CD4-positive, CD25-positive, alpha-beta regulatory T cell (primary cell): ENCODE measurements at regions not wholly inside any gene's neighbourhood (a gene's known extent, or its start where the extent isn't known, plus 50 kb on each side); places are given as distances from the start of the nearest gene placed in this dataset.

Experiments used
- ATAC-seq, 2 donors: fragments of 150-1000 bp; cut with Tn5 transposase; one replicate each; pipeline ENCODE4 v1.10.0; 2021; ENCODE audit warnings: low read depth in 2 of 2, moderate number of reproducible peaks in 2 of 2, moderate library complexity in 1 of 2
- DNase-seq, 3 donors: peaks; one replicate each; pipeline versions ENCODE4 v3.0.0 to v3.0.0-alpha.2; 2012 to 2022; ENCODE audit warnings: mixed read lengths in 1 of 3
- H3K27ac ChIP-seq: one replicate; pipeline ENCODE4 v1.7.0; 2013; ENCODE audit warnings: mild to moderate bottlenecking, low read length; ENCODE audit not compliant: insufficient read depth, poor library complexity, severe bottlenecking
- H3K27me3 ChIP-seq: one replicate; pipeline ENCODE4 v1.7.0; 2013; ENCODE audit warnings: low read length; ENCODE audit not compliant: control insufficient read depth, insufficient read depth
- H3K36me3 ChIP-seq: one replicate; pipeline ENCODE4 v1.7.0; 2013; ENCODE audit warnings: mild to moderate bottlenecking, low read length, moderate library complexity; ENCODE audit not compliant: control insufficient read depth, insufficient read depth
- H3K4me1 ChIP-seq: 2 replicates; pipeline ENCODE4 v1.7.0; 2013; ENCODE audit warnings: mild to moderate bottlenecking, low read length; ENCODE audit not compliant: insufficient read depth, control insufficient read depth, poor library complexity, severe bottlenecking
- H3K4me3 ChIP-seq: one replicate; pipeline ENCODE4 v1.7.0; 2013; ENCODE audit warnings: low read depth, mild to moderate bottlenecking, low read length, moderate library complexity
- H3K9me3 ChIP-seq, 2 experiments: 1 replicate in 1 of 2; 2 replicates in 1 of 2; pipeline ENCODE4 v1.7.0; 2013; ENCODE audit warnings: low read length in 2 of 2, mild to moderate bottlenecking in 1 of 2, moderate library complexity in 1 of 2; ENCODE audit not compliant: control insufficient read depth in 2 of 2
- H3K27ac Mint-ChIP-seq, 3 donors: one replicate each; pipeline ENCODE4 v1.8.0; 2020 to 2022; ENCODE audit warnings: mild to moderate bottlenecking in 3 of 3, mixed read lengths in 3 of 3, moderate library complexity in 2 of 3
- H3K27me3 Mint-ChIP-seq: one replicate; pipeline ENCODE4 v1.8.0; 2022; ENCODE audit warnings: mild to moderate bottlenecking, mixed read lengths
- H3K36me3 Mint-ChIP-seq: one replicate; pipeline ENCODE4 v1.8.0; 2020; ENCODE audit warnings: mixed read lengths
- H3K4me1 Mint-ChIP-seq, 4 donors: one replicate each; pipeline ENCODE4 v1.8.0; 2020 to 2022; ENCODE audit warnings: mixed read lengths in 4 of 4, mild to moderate bottlenecking in 1 of 4
- H3K4me3 Mint-ChIP-seq, 4 donors: one replicate each; pipeline ENCODE4 v1.8.0; 2020 to 2022; ENCODE audit warnings: mild to moderate bottlenecking in 4 of 4, mixed read lengths in 4 of 4, moderate library complexity in 3 of 4
- H3K9me3 Mint-ChIP-seq, 7 donors: one replicate each; pipeline ENCODE4 v1.8.0; 2020 to 2022; ENCODE audit warnings: mixed read lengths in 7 of 7, mild to moderate bottlenecking in 3 of 7, moderate library complexity in 2 of 7

- peaks cover 8% of the 10 kb centered on the region for H3K27me3 ChIP-seq
- ATAC-seq (no peak), DNase-seq (no peak)
- no peaks in the 10 kb centered on the region for H3K9me3 ChIP-seq
- no peaks in the 10 kb centered on the region for H3K36me3 ChIP-seq
- H3K27me3 Mint-ChIP-seq: peaks cover 18% of the 10 kb centered on the region
- no peak overlapping the region for H3K27ac ChIP-seq
- H3K36me3 Mint-ChIP-seq: no peaks in the 10 kb centered on the region
- H3K4me3 Mint-ChIP-seq: no peak overlapping the region
- H3K4me3 ChIP-seq: no peak overlapping the region
- H3K4me1 Mint-ChIP-seq: no peaks in the 10 kb centered on the region
- H3K4me1 ChIP-seq: no peaks in the 10 kb centered on the region
- H3K27ac Mint-ChIP-seq: no peak overlapping the region
- no peaks in the 10 kb centered on the region for H3K9me3 Mint-ChIP-seq
Observed at GRCh38 chr5:68544091-68544647, 328.6 kb downstream of the PIK3R1 start.

- H3K36me3 Mint-ChIP-seq: no peaks in the 10 kb centered on the region
Observed at GRCh38 chr5:68544648-68545552, 329.3 kb downstream of the PIK3R1 start.

GRCh38 chr5:68545636-68546295 lies 330.2 kb downstream of the PIK3R1 start:
- Histone ChIP-seq H3K36me3 (no peaks in the 10 kb centered on the region), H3K4me1 (no peaks in the 10 kb centered on the region), H3K27ac (no peak overlapping the region), H3K27me3 (peaks cover 5% of the 10 kb centered on the region), H3K4me3 (no peak overlapping the region), H3K9me3 (no peaks in the 10 kb centered on the region)
- H3K27ac Mint-ChIP-seq: no peak overlapping the region
- H3K36me3 Mint-ChIP-seq: no peaks in the 10 kb centered on the region
- ATAC-seq: no peak
- H3K4me3 Mint-ChIP-seq: no peak overlapping the region
- H3K27me3 Mint-ChIP-seq: peaks cover 10% of the 10 kb centered on the region
- H3K9me3 Mint-ChIP-seq: no peaks in the 10 kb centered on the region
- DNase-seq: no peak
- no peaks in the 10 kb centered on the region for H3K4me1 Mint-ChIP-seq

More at GRCh38 chr5:68544648-68545552, 329.3 kb downstream of the PIK3R1 start:
- Histone ChIP-seq H3K27ac (no peak overlapping the region), H3K4me3 (no peak overlapping the region), H3K36me3 (no peaks in the 10 kb centered on the region), H3K4me1 (no peaks in the 10 kb centered on the region), H3K9me3 (no peaks in the 10 kb centered on the region), H3K27me3 (peaks cover 5% of the 10 kb centered on the region)
- H3K27ac Mint-ChIP-seq: no peak overlapping the region
- ATAC-seq (no peak), DNase-seq (no peak)
- H3K27me3 Mint-ChIP-seq: peaks cover 14% of the 10 kb centered on the region
- H3K4me1 Mint-ChIP-seq: no peaks in the 10 kb centered on the region
- H3K9me3 Mint-ChIP-seq: no peaks in the 10 kb centered on the region
- H3K4me3 Mint-ChIP-seq: no peak overlapping the region

- Mint-ChIP-seq H3K4me1 (no peaks in the 10 kb centered on the region), H3K27ac (no peak overlapping the region), H3K27me3 (peaks cover 8% of the 10 kb centered on the region), H3K9me3 (no peaks in the 10 kb centered on the region), H3K36me3 (no peaks in the 10 kb centered on the region), H3K4me3 (no peak overlapping the region)
- Histone ChIP-seq H3K4me3 (no peak overlapping the region), H3K27me3 (no peaks in the 10 kb centered on the region), H3K9me3 (no peaks in the 10 kb centered on the region), H3K4me1 (no peaks in the 10 kb centered on the region), H3K36me3 (no peaks in the 10 kb centered on the region), H3K27ac (no peak overlapping the region)
- ATAC-seq (no peak), DNase-seq (no peak)
Observed at GRCh38 chr5:68547056-68547455, 331.5 kb downstream of the PIK3R1 start.

GRCh38 chr5:68547622-68548021 lies 332.1 kb downstream of the PIK3R1 start:
- peaks cover 7% of the 10 kb centered on the region for H3K27me3 Mint-ChIP-seq
- Histone ChIP-seq H3K4me3 (no peak overlapping the region), H3K27me3 (no peaks in the 10 kb centered on the region), H3K9me3 (no peaks in the 10 kb centered on the region), H3K36me3 (no peaks in the 10 kb centered on the region), H3K27ac (no peak overlapping the region), H3K4me1 (no peaks in the 10 kb centered on the region)
- H3K4me1 Mint-ChIP-seq: no peaks in the 10 kb centered on the region
- ATAC-seq: no peak
- no peaks in the 10 kb centered on the region for H3K36me3 Mint-ChIP-seq
- no peak overlapping the region for H3K27ac Mint-ChIP-seq
- no peak overlapping the region for H3K4me3 Mint-ChIP-seq
- H3K9me3 Mint-ChIP-seq: no peaks in the 10 kb centered on the region
- DNase-seq: no peak

- H3K9me3 Mint-ChIP-seq: no peaks in the 10 kb centered on the region
- Histone ChIP-seq H3K27ac (no peak overlapping the region), H3K4me3 (no peak overlapping the region), H3K36me3 (no peaks in the 10 kb centered on the region), H3K9me3 (no peaks in the 10 kb centered on the region), H3K27me3 (no peaks in the 10 kb centered on the region), H3K4me1 (no peaks in the 10 kb centered on the region)
- ATAC-seq (no peak), DNase-seq (no peak)
- H3K36me3 Mint-ChIP-seq: no peaks in the 10 kb centered on the region
- no peaks in the 10 kb centered on the region for H3K4me1 Mint-ChIP-seq
- peaks cover 5% of the 10 kb centered on the region for H3K27me3 Mint-ChIP-seq
- H3K4me3 Mint-ChIP-seq: no peak overlapping the region
- H3K27ac Mint-ChIP-seq: no peak overlapping the region
Observed at GRCh38 chr5:68548959-68549676, 333.6 kb downstream of the PIK3R1 start.

GRCh38 chr5:68550015-68550414 lies 334.5 kb downstream of the PIK3R1 start:
- no peak overlapping the region for H3K4me3 ChIP-seq
- H3K27ac ChIP-seq: no peak overlapping the region
- peaks cover 5% of the 10 kb centered on the region for H3K27me3 Mint-ChIP-seq
- ATAC-seq (no peak), DNase-seq (no peak)
- no peaks in the 10 kb centered on the region for H3K36me3 Mint-ChIP-seq
- H3K9me3 ChIP-seq: no peaks in the 10 kb centered on the region
- no peaks in the 10 kb centered on the region for H3K36me3 ChIP-seq
- H3K4me3 Mint-ChIP-seq: no peak overlapping the region
- no peaks in the 10 kb centered on the region for H3K9me3 Mint-ChIP-seq
- H3K4me1 Mint-ChIP-seq: no peaks in the 10 kb centered on the region
- H3K27me3 ChIP-seq: no peaks in the 10 kb centered on the region
- no peaks in the 10 kb centered on the region for H3K4me1 ChIP-seq
- no peak overlapping the region for H3K27ac Mint-ChIP-seq
